Peyer's patch (tissue), 4 donors: ENCODE measurements at regions not wholly inside any gene's neighbourhood (a gene's known extent, or its start where the extent isn't known, plus 50 kb on each side); places are given as distances from the start of the nearest gene placed in this dataset.

Experiments used
- DNase-seq, 3 donors: peaks; one replicate each; pipeline ENCODE4 v3.0.0-alpha.2; 2017 to 2019
- H3K27ac ChIP-seq, 4 donors: fragments of 200-600 bp; sonication (generic); one replicate each; pipeline ENCODE4 v1.5.1; 2016 to 2019
- H3K27me3 ChIP-seq, 2 donors: fragments of 200-600 bp; sonication (generic); one replicate each; pipeline ENCODE4 v1.5.1; 2019
- H3K36me3 ChIP-seq, 3 donors: fragments of 200-600 bp; sonication (generic); one replicate each; pipeline ENCODE4 v1.5.1; 2016 to 2019
- H3K4me1 ChIP-seq, 4 donors: fragments of 200-600 bp; sonication (generic); one replicate each; pipeline ENCODE4 v1.5.1; 2016 to 2019
- H3K4me3 ChIP-seq, 4 donors: fragments of 200-600 bp; sonication (generic); 1 replicate in 3 of 4; 2 replicates in 1 of 4; pipeline ENCODE4 v1.5.1; 2016 to 2019; ENCODE audit warnings: mild to moderate bottlenecking in 1 of 4
- H3K9me3 ChIP-seq, 4 donors: fragments of 200-600 bp; sonication (generic); one replicate each; pipeline ENCODE4 v1.5.1; 2016 to 2019; ENCODE audit warnings: mild to moderate bottlenecking in 1 of 4
- CTCF ChIP-seq, 6 experiments: fragments of 450-650 bp in 4 of 6; fragments of 200-600 bp in 2 of 6; sonication (generic) in 1 of 6; IDR thresholded peaks; one replicate each; pipeline ENCODE4 v1.5.1; 2017 to 2019; ENCODE audit warnings: antibody characterized with exemption in 6 of 6, mild to moderate bottlenecking in 3 of 6, moderate library complexity in 1 of 6
- POLR2A ChIP-seq, 2 donors: fragments of 450-650 bp; IDR thresholded peaks; one replicate each; pipeline ENCODE4 v1.5.1; 2017; ENCODE audit warnings: antibody characterized with exemption in 2 of 2, mild to moderate bottlenecking in 2 of 2, moderate library complexity in 2 of 2

- no peak overlapping the region for H3K4me3 ChIP-seq
- no peaks in the 10 kb centered on the region for H3K36me3 ChIP-seq
- DNase-seq: no peak
These were observed 152.0 kb upstream of the STX18 start for GRCh38 chr4:4693755-4694295.

GRCh38 chr4:4693258-4693657 is 151.4 kb upstream of the STX18 start:
- peaks cover 0 to 7% (median 0%) of the 10 kb centered on the region in 4 donors for H3K4me1 ChIP-seq
- no peaks in the 10 kb centered on the region for H3K36me3 ChIP-seq
- TF ChIP-seq POLR2A (IDR thresholded peaks at IDR 0.05): no peak
- TF ChIP-seq CTCF (IDR thresholded peaks at IDR 0.05): no peak
- DNase-seq: no peak
- no peaks in the 10 kb centered on the region for H3K27me3 ChIP-seq
- H3K9me3 ChIP-seq: no peaks in the 10 kb centered on the region
- no peak overlapping the region for H3K4me3 ChIP-seq
- no peak overlapping the region for H3K27ac ChIP-seq

More at GRCh38 chr4:4693755-4694295, 152.0 kb upstream of the STX18 start:
- Histone ChIP-seq H3K27ac (no peak overlapping the region), H3K9me3 (no peaks in the 10 kb centered on the region), H3K4me1 (peaks cover 0 to 7% (median 0%) of the 10 kb centered on the region in 4 donors), H3K27me3 (no peaks in the 10 kb centered on the region)
- TF ChIP-seq POLR2A (IDR thresholded peaks at IDR 0.05) (no peak), CTCF (IDR thresholded peaks at IDR 0.05) (no peak)

GRCh38 chr4:4690854-4691253 is 149.0 kb upstream of the STX18 start:
- Histone ChIP-seq H3K36me3 (no peaks in the 10 kb centered on the region), H3K27me3 (no peaks in the 10 kb centered on the region), H3K27ac (no peak overlapping the region), H3K4me3 (no peak overlapping the region), H3K9me3 (no peaks in the 10 kb centered on the region), H3K4me1 (peaks cover 0 to 7% (median 0%) of the 10 kb centered on the region in 4 donors)
- TF ChIP-seq CTCF (IDR thresholded peaks at IDR 0.05): no peak
- DNase-seq: no peak

GRCh38 chr4:4689694-4690440 is 148.0 kb upstream of the STX18 start:
- peaks cover 0 to 7% (median 0%) of the 10 kb centered on the region in 4 donors for H3K4me1 ChIP-seq
- DNase-seq: no peak
- no peaks in the 10 kb centered on the region for H3K36me3 ChIP-seq
- H3K27me3 ChIP-seq: no peaks in the 10 kb centered on the region
- TF ChIP-seq CTCF (IDR thresholded peaks at IDR 0.05) (no peak), POLR2A (IDR thresholded peaks at IDR 0.05) (no peak)
- H3K27ac ChIP-seq: no peak overlapping the region
- no peak overlapping the region for H3K4me3 ChIP-seq
- no peaks in the 10 kb centered on the region for H3K9me3 ChIP-seq

- Histone ChIP-seq H3K27ac (no peak overlapping the region), H3K9me3 (no peaks in the 10 kb centered on the region), H3K36me3 (no peaks in the 10 kb centered on the region), H3K4me3 (no peak overlapping the region), H3K4me1 (no peaks in the 10 kb centered on the region), H3K27me3 (no peaks in the 10 kb centered on the region)
- no peak for DNase-seq
- no peak for TF ChIP-seq CTCF (IDR thresholded peaks at IDR 0.05)
- TF ChIP-seq POLR2A (IDR thresholded peaks at IDR 0.05): no peak
These were observed 146.3 kb upstream of the STX18 start for GRCh38 chr4:4687935-4688727.
